ENCODE measurements at regions not wholly inside any gene's neighbourhood (a gene's known extent, or its start where the extent isn't known, plus 50 kb on each side); places are given as distances from the start of the nearest gene placed in this dataset.
"Not testable (repeated sequence)": the region's sequence is repeated elsewhere in the genome, so short reads cannot be mapped to it uniquely, and the experiment has no call there.

DNA sequence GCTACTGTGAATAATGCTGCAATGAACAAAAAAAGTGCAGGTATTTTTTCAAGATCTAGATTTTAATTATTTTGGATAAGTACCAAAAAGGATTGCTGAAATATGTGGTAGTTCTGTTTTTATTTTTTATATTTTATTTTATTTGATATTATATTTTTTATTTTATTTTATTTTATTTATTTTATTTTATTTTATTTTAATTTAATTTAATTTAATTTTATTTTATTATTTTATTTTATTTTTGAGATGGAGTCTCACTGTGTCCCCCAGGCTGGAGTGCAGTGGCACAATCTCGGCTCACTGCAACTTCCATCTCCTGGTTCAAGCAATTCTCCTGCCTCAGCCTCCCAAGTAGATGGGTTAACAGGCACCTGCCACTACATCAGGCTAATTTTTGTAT lies 416.5 kb downstream of the NEBL start:
- not testable (repeated sequence) for TF ChIP-seq POLR2A, POLR2AphosphoS5 (IDR thresholded peaks at IDR 0.05)
- TF ChIP-seq, protein P1, sequence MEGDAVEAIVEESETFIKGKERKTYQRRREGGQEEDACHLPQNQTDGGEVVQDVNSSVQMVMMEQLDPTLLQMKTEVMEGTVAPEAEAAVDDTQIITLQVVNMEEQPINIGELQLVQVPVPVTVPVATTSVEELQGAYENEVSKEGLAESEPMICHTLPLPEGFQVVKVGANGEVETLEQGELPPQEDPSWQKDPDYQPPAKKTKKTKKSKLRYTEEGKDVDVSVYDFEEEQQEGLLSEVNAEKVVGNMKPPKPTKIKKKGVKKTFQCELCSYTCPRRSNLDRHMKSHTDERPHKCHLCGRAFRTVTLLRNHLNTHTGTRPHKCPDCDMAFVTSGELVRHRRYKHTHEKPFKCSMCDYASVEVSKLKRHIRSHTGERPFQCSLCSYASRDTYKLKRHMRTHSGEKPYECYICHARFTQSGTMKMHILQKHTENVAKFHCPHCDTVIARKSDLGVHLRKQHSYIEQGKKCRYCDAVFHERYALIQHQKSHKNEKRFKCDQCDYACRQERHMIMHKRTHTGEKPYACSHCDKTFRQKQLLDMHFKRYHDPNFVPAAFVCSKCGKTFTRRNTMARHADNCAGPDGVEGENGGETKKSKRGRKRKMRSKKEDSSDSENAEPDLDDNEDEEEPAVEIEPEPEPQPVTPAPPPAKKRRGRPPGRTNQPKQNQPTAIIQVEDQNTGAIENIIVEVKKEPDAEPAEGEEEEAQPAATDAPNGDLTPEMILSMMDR (IDR thresholded peaks at IDR 0.05): not testable (repeated sequence)

Data from gastroesophageal sphincter (tissue), 3 donors.